MM.1S (cell line): ENCODE measurements at regions not wholly inside any gene's neighbourhood (a gene's known extent, or its start where the extent isn't known, plus 50 kb on each side); places are given as distances from the start of the nearest gene placed in this dataset.
"Not testable (repeated sequence)": the region's sequence is repeated elsewhere in the genome, so short reads cannot be mapped to it uniquely, and the experiment has no call there.

Experiments
- DNase-seq: peaks from one replicate; pipeline ENCODE4 v3.0.0-alpha.2; 2015
- H2AFZ ChIP-seq: fragments of 300-600 bp; sonication (generic); 2 replicates; pipeline ENCODE4 v1.6.0; 2016; ENCODE audit warnings: antibody characterized with exemption, low read length
- H3F3A ChIP-seq: fragments of 300-600 bp; sonication (generic); 2 replicates; pipeline ENCODE4 v1.6.1; 2016; ENCODE audit warnings: mild to moderate bottlenecking, antibody characterized with exemption, low read length, moderate library complexity, mixed read lengths; ENCODE audit not compliant: insufficient read depth
- H3K27ac ChIP-seq: fragments of 300-600 bp; sonication (generic); 2 replicates; pipeline ENCODE4 v1.5.1; 2016; ENCODE audit warnings: mild to moderate bottlenecking, low read length
- H3K27me3 ChIP-seq: fragments of 300-600 bp; sonication (generic); replicated peaks from 2 replicates; pipeline ENCODE4 v1.6.0; 2016; ENCODE audit warnings: low read length; ENCODE audit not compliant: insufficient read depth
- H3K36me3 ChIP-seq: fragments of 300-600 bp; sonication (generic); replicated peaks from 2 replicates; pipeline ENCODE4 v1.6.1; 2016; ENCODE audit warnings: mild to moderate bottlenecking, low read length, mixed read lengths; ENCODE audit not compliant: insufficient read depth
- H3K4me1 ChIP-seq: fragments of 300-600 bp; sonication (generic); 2 replicates; pipeline ENCODE4 v1.6.1; 2016; ENCODE audit warnings: low read length, mixed read lengths
- H3K4me2 ChIP-seq: fragments of 300-600 bp; sonication (generic); 2 replicates; pipeline ENCODE4 v1.6.0; 2016; ENCODE audit warnings: low read depth, low read length
- H3K4me3 ChIP-seq: fragments of 300-600 bp; sonication (generic); 2 replicates; pipeline ENCODE4 v1.5.1; 2016; ENCODE audit warnings: low read length, mixed read lengths
- H3K79me2 ChIP-seq: fragments of 300-600 bp; sonication (generic); 2 replicates; pipeline ENCODE4 v1.6.1; 2016; ENCODE audit warnings: mixed run types, low read length, mixed read lengths
- H3K9ac ChIP-seq: fragments of 300-600 bp; sonication (generic); 2 replicates; pipeline ENCODE4 v1.6.1; 2016; ENCODE audit warnings: low read length, mixed read lengths
- H3K9me2 ChIP-seq: fragments of 300-600 bp; sonication (generic); replicated peaks from 2 replicates; pipeline ENCODE4 v1.6.1; 2016; ENCODE audit warnings: mild to moderate bottlenecking, low read length, mixed read lengths; ENCODE audit not compliant: insufficient read depth
- H3K9me3 ChIP-seq: fragments of 300-600 bp; sonication (generic); replicated peaks from 2 replicates; pipeline ENCODE4 v1.6.1; 2016; ENCODE audit warnings: mild to moderate bottlenecking, low read length, mixed read lengths; ENCODE audit not compliant: insufficient read depth
- H4K20me1 ChIP-seq: fragments of 300-600 bp; sonication (generic); 2 replicates; pipeline ENCODE4 v1.6.1; 2016; ENCODE audit warnings: mild to moderate bottlenecking, low read length, moderate library complexity, mixed read lengths; ENCODE audit not compliant: insufficient read depth
- CTCF ChIP-seq: fragments of 300-600 bp; sonication (generic); IDR thresholded peaks from 2 replicates; pipeline ENCODE4 v1.5.1; 2016; ENCODE audit warnings: antibody characterized with exemption, low read length, mixed read lengths
- EZH2 ChIP-seq: fragments of 300-600 bp; sonication (generic); optimal IDR thresholded peaks from 2 replicates; pipeline ENCODE3; 2017; ENCODE audit warnings: low read depth, mild to moderate bottlenecking, antibody characterized with exemption, low read length, mixed read lengths
- EZH2phosphoT487 ChIP-seq: fragments of 300-600 bp; sonication (generic); IDR thresholded peaks from 2 replicates; pipeline ENCODE4 v1.6.1; 2018; ENCODE audit warnings: antibody characterized with exemption, low read length

- no peaks in the 10 kb centered on the region for H3K36me3 ChIP-seq
- H3K27me3 ChIP-seq, result no peaks in the 10 kb centered on the region
- H3K27ac ChIP-seq, result no peak overlapping the region
- H3K4me3 ChIP-seq, result no peak overlapping the region
- DNase-seq, result no peak
- H2AFZ ChIP-seq, result no peak overlapping the region
- no peaks in the 10 kb centered on the region for H3K9me2 ChIP-seq
- H4K20me1 ChIP-seq, result no peaks in the 10 kb centered on the region
- H3K4me1 ChIP-seq, result no peaks in the 10 kb centered on the region
- TF ChIP-seq CTCF (no peak), EZH2 (no peak), EZH2phosphoT487 (no peak)
- no peaks in the 10 kb centered on the region for H3K9me3 ChIP-seq
- no peak overlapping the region for H3K4me2 ChIP-seq
- H3K9ac ChIP-seq, result no peak overlapping the region
- no peaks in the 10 kb centered on the region for H3K79me2 ChIP-seq
- H3F3A ChIP-seq, result no peaks in the 10 kb centered on the region
Measured at GRCh38 chr14:99035712-99036610, 236.0 kb downstream of the BCL11B start.

- no peak overlapping the region for H3K27ac ChIP-seq
Measured at GRCh38 chr14:99036611-99037293, 235.2 kb downstream of the BCL11B start.

GRCh38 chr14:99037326-99037725, 234.7 kb downstream of the BCL11B start:
- not testable (repeated sequence) for H3K4me2 ChIP-seq, H3K79me2 ChIP-seq, H3K9me3 ChIP-seq, H3K4me3 ChIP-seq, H3K27me3 ChIP-seq, H2AFZ ChIP-seq, H3K4me1 ChIP-seq, H3K9me2 ChIP-seq, DNase-seq, H3F3A ChIP-seq, H3K27ac ChIP-seq, H3K9ac ChIP-seq, H4K20me1 ChIP-seq, H3K36me3 ChIP-seq

More at GRCh38 chr14:99036611-99037293, 235.2 kb downstream of the BCL11B start:
- Histone ChIP-seq H3K27me3 (no peaks in the 10 kb centered on the region), H3K4me2 (no peak overlapping the region), H3K9me2 (no peaks in the 10 kb centered on the region), H3K79me2 (no peaks in the 10 kb centered on the region), H3K4me1 (no peaks in the 10 kb centered on the region), H3K9ac (no peak overlapping the region), H3F3A (no peaks in the 10 kb centered on the region), H2AFZ (no peak overlapping the region), H3K4me3 (no peak overlapping the region), H3K36me3 (no peaks in the 10 kb centered on the region), H4K20me1 (no peaks in the 10 kb centered on the region), H3K9me3 (no peaks in the 10 kb centered on the region)
- no peak for DNase-seq
- TF ChIP-seq EZH2phosphoT487 (no peak), CTCF (no peak), EZH2 (no peak)
